Suprapubic skin (tissue), 4 donors: ENCODE measurements at regions not wholly inside any gene's neighbourhood (a gene's known extent, or its start where the extent isn't known, plus 50 kb on each side); places are given as distances from the start of the nearest gene placed in this dataset.
"Not testable (repeated sequence)": the region's sequence is repeated elsewhere in the genome, so short reads cannot be mapped to it uniquely, and the experiment has no call there.

Experiments
- EP300 ChIP-seq: sonication (generic); formaldehyde crosslinking; IDR thresholded peaks from one replicate; pipeline ENCODE4 v1.6.1; 2017; ENCODE audit warnings: antibody characterized with exemption
- POLR2A ChIP-seq, 2 donors: fragments of 450-650 bp; IDR thresholded peaks; one replicate each; pipeline ENCODE4 v1.6.1; 2017; ENCODE audit warnings: antibody characterized with exemption in 2 of 2, mild to moderate bottlenecking in 2 of 2, moderate library complexity in 2 of 2
- POLR2AphosphoS5 ChIP-seq, 3 donors: sonication (generic); formaldehyde crosslinking; IDR thresholded peaks; one replicate each; pipeline ENCODE4 v1.6.1; 2017; ENCODE audit warnings: antibody characterized with exemption in 3 of 3
- TF ChIP-seq, protein P1 (sequence below), 2 donors: fragments of 200-600 bp in 1 of 2; fragments of 450-650 bp in 1 of 2; sonication (generic) in 1 of 2; IDR thresholded peaks; one replicate each; pipeline ENCODE4 v1.5.1; 2016 to 2019; ENCODE audit warnings: antibody characterized with exemption in 2 of 2, mild to moderate bottlenecking in 1 of 2, moderate library complexity in 1 of 2

DNA sequence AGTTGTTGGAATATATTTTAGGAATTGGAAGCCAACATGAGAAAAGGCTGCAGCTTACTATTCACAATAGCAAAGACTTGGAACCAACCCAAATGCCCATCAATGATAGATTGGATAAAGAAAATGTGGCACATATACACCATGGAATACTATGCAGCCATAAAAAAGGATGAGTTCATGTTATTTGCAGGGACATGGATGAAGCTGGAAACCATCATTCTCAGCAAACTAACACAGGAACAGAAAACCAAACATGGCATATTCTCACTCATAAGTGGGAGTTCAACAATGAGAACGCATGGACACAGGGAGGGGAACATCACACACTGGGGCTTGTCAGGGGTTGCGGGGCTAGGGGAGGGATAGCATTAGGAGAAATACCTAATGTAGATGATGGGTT is 192.1 kb upstream of the ANK3 start:
- TF ChIP-seq, protein P1, sequence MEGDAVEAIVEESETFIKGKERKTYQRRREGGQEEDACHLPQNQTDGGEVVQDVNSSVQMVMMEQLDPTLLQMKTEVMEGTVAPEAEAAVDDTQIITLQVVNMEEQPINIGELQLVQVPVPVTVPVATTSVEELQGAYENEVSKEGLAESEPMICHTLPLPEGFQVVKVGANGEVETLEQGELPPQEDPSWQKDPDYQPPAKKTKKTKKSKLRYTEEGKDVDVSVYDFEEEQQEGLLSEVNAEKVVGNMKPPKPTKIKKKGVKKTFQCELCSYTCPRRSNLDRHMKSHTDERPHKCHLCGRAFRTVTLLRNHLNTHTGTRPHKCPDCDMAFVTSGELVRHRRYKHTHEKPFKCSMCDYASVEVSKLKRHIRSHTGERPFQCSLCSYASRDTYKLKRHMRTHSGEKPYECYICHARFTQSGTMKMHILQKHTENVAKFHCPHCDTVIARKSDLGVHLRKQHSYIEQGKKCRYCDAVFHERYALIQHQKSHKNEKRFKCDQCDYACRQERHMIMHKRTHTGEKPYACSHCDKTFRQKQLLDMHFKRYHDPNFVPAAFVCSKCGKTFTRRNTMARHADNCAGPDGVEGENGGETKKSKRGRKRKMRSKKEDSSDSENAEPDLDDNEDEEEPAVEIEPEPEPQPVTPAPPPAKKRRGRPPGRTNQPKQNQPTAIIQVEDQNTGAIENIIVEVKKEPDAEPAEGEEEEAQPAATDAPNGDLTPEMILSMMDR (IDR thresholded peaks at IDR 0.05): not testable (repeated sequence)
- TF ChIP-seq EP300; POLR2A (IDR thresholded peaks at IDR 0.05); POLR2AphosphoS5 (IDR thresholded peaks at IDR 0.05): not testable (repeated sequence)
